Skeletal muscle satellite cell (primary cell): ENCODE measurements at regions not wholly inside any gene's neighbourhood (a gene's known extent, or its start where the extent isn't known, plus 50 kb on each side); places are given as distances from the start of the nearest gene placed in this dataset.
"Not testable (repeated sequence)": the region's sequence is repeated elsewhere in the genome, so short reads cannot be mapped to it uniquely, and the experiment has no call there.

Experiments used
- H3K27me3 ChIP-seq: 2 replicates; pipeline ENCODE4 v1.7.0; 2013; ENCODE audit warnings: low read length; ENCODE audit not compliant: control insufficient read depth, insufficient read depth
- H3K36me3 ChIP-seq: 2 replicates; pipeline ENCODE4 v1.7.0; 2013; ENCODE audit warnings: mild to moderate bottlenecking, control low read depth, low read length; ENCODE audit not compliant: insufficient read depth
- H3K4me1 ChIP-seq: 2 replicates; pipeline ENCODE4 v1.7.0; 2013; ENCODE audit warnings: low read length; ENCODE audit not compliant: control insufficient read depth, insufficient read depth
- H3K4me2 ChIP-seq: 2 replicates; pipeline ENCODE4 v1.7.0; 2013; ENCODE audit warnings: mild to moderate bottlenecking, low read length
- H3K4me3 ChIP-seq: 2 replicates; pipeline ENCODE4 v1.7.0; 2013; ENCODE audit warnings: low read length
- H3K9ac ChIP-seq: 2 replicates; pipeline ENCODE4 v1.7.0; 2013; ENCODE audit warnings: mild to moderate bottlenecking, low read depth, low read length, moderate library complexity
- H3K9me3 ChIP-seq: replicated peaks from 2 replicates; pipeline ENCODE4 v1.7.0; 2013; ENCODE audit warnings: mild to moderate bottlenecking, control low read depth, low read length

DNA sequence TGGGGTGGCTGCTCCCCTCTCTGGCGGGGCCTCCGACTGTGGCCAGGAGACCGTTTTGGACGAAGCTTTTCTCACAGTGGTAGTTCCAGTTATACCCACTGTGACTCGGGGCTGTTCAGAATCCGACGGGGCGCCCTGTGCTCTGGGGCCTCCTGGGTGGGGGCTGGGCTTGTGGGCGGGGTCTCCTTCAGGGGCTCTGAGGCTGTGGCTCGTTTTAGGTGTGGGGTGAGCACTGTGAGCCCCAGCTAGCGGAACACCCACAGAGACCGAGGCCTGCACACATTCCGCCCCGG lies 383.4 kb downstream of the TMEM121 start:
- H3K4me3 ChIP-seq, H3K9me3 ChIP-seq, H3K27me3 ChIP-seq: not testable (repeated sequence)

DNA sequence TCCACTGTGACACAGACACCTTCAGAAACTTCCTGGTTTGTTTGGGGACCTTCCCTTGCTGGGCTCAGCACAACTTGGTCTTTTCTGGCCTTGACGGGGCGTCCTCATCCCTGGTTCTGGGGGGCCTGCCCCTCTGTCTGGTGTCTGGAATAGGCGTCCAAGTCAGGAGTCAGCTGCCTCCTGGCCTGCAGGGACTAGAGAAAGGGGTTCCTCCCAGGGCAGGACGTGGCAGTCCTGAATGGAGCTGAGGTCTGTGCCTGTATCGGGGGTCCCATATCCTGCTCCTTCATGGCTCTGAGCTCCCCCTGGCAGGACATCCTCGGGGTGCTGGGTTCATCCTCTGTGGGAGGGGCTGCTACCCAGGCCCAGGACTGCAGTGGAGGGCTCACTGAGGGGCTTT lies 384.0 kb downstream of the TMEM121 start:
- no peaks in the 10 kb centered on the region for H3K36me3 ChIP-seq
- H3K9me3 ChIP-seq: peaks cover 9% of the 10 kb centered on the region
- no peak overlapping the region for H3K4me3 ChIP-seq
- H3K4me1 ChIP-seq: no peaks in the 10 kb centered on the region
- H3K9ac ChIP-seq: no peak overlapping the region
- H3K27me3 ChIP-seq: no peaks in the 10 kb centered on the region
- H3K4me2 ChIP-seq: no peak overlapping the region

More for the DNA sequence above, 383.4 kb downstream of the TMEM121 start:
- not testable (repeated sequence) for H3K4me2 ChIP-seq, H3K4me1 ChIP-seq, H3K36me3 ChIP-seq, H3K9ac ChIP-seq

DNA sequence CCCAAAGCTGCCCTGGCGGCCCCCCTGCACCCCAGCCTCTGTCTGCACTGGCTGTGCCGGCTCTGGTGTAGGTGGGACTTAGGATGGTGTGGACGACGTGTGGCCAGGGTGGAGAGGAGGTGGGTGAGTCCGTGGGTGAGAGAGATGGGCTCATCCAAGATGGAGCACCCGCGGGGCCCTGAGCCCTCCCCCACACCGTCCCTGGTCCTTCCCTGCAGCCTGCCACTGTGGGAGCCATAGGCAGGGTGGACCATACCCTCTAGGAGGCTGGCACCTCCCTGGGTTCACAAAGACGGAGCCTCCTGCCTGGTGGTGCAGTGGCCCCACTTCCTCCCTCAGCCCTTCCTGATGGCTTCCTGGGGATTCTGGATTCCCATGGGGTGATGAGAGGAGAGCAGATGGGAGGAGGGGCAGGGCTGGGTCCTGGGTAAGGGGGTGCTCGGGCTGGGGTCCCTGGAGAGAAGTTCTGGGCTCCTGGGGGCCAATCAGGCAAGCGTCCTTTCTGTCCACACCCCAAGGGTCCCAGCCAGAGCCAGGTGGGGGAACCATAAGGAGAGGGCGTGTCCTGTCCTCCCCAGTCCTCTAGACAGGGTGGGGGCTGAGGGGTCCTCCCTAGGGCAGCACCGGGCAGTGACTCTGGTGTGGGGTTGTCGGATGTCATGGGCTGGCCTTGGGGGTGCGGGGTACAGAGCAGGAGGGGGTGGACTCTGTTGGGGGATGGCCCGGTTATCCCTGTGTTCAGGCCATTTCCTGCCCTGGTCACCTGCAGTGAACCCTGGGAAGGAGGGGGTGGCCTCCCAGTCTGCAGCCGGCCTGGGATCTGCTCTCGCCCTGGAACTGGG lies 384.8 kb downstream of the TMEM121 start:
- peaks cover 9% of the 10 kb centered on the region for H3K9me3 ChIP-seq
- no peaks in the 10 kb centered on the region for H3K27me3 ChIP-seq
- H3K9ac ChIP-seq: no peak overlapping the region

DNA sequence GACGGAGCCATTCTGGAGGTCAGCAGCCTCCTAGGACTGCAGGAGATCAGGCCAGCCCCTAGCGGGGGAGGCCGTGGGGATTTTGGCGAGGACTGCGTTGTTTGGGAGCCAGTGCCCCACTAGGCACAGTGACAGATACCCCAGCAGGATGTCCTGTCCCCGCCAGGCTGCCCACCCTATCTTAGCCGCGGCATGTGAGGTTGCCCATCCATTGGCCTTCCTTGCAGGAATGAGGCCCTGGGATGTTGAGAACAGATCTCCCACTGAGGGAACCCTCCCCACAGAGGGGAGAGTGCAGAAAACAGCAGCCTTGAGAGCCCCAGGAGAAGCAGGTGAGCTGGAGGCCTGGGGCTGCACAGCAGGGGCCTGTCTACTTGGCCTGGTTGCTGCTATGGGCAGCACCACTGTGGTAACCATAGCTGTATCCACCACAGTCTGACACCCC lies 385.5 kb downstream of the TMEM121 start:
- H3K4me1 ChIP-seq, H3K9me3 ChIP-seq, H3K4me2 ChIP-seq, H3K4me3 ChIP-seq, H3K36me3 ChIP-seq, H3K9ac ChIP-seq, H3K27me3 ChIP-seq: not testable (repeated sequence)

More for the DNA sequence above, 384.8 kb downstream of the TMEM121 start:
- no peak overlapping the region for H3K4me3 ChIP-seq
- H3K36me3 ChIP-seq: no peaks in the 10 kb centered on the region
- H3K4me2 ChIP-seq: no peak overlapping the region
- H3K4me1 ChIP-seq: no peaks in the 10 kb centered on the region

DNA sequence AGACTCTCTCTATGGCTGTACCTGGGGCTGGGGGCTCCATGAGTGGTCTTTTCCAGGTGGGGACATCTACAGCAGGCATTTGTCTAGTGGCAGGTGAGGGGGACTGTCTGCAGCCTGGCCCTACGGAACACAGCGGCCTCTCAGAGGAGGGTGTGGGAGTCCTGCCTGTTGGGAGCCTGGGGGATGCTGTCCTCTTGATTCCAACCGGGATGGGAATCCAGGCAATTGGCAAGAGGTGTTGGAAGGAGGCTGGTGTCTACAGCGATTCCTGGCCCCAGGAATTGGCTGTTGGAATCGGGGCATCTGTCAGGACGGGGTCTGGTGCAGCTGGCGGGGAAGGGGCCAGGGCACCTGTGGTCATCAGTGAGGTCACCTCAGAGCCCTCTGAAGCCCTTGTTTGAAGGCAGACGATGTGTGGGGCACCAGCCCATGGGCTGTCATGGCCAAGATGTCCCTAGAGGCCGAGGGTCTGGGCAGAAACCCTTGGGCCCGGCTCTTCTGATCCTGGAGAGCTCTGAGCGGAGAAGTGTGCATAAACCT lies 386.3 kb downstream of the TMEM121 start:
- Histone ChIP-seq H3K36me3 (no peaks in the 10 kb centered on the region), H3K9me3 (peaks cover 5% of the 10 kb centered on the region), H3K27me3 (no peaks in the 10 kb centered on the region), H3K4me2 (no peak overlapping the region), H3K9ac (no peak overlapping the region), H3K4me1 (no peaks in the 10 kb centered on the region), H3K4me3 (no peak overlapping the region)

DNA sequence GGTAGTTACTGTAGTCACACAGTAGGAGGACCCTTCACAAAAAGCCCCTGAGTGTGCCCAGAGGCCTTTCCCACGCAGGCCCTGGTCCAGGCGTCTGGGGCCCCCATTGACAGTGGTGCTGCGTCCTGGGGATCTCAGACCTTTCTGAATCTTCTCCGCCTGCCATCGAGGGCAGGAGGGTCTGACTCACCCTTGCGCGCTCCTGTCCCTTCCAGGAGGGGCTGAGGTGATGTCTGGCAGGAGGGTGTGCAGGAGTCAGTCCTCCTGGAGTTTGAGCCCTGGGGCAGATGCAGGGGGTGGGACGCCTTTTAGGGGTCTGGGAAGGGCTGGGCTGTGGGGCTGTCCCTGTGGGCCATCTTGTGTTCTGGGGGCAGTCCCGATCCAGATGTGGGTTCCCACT lies 386.8 kb downstream of the TMEM121 start:
- peaks cover 7% of the 10 kb centered on the region for H3K9me3 ChIP-seq
- no peaks in the 10 kb centered on the region for H3K4me1 ChIP-seq
- H3K4me2 ChIP-seq: no peak overlapping the region
- H3K9ac ChIP-seq: no peak overlapping the region
- no peaks in the 10 kb centered on the region for H3K36me3 ChIP-seq
- H3K4me3 ChIP-seq: no peak overlapping the region
- no peaks in the 10 kb centered on the region for H3K27me3 ChIP-seq

DNA sequence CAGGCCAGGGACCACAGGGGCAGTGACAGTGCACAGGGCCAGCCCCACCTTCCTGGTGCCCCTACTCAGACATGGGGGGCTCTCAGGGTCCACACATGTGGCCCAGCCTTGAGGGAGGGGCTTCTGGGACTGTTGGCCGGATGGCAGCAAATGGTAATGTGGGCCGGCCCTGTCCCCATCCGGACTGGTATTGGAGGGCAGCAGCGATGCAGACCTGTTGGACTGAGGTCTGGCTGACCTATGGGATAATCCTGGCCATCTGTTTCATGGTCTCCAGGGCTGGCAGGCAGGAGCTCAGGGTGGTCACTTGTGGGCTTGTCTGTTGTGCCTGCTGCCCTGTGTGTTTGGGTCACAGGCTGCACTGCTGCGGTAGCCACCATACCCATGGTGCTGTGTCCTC lies 387.5 kb downstream of the TMEM121 start:
- no peak overlapping the region for H3K4me3 ChIP-seq
- H3K9me3 ChIP-seq: peaks cover 7% of the 10 kb centered on the region
- H3K36me3 ChIP-seq: no peaks in the 10 kb centered on the region
- H3K4me2 ChIP-seq: no peak overlapping the region
- H3K27me3 ChIP-seq: no peaks in the 10 kb centered on the region
- H3K4me1 ChIP-seq: no peaks in the 10 kb centered on the region
- H3K9ac ChIP-seq: no peak overlapping the region

DNA sequence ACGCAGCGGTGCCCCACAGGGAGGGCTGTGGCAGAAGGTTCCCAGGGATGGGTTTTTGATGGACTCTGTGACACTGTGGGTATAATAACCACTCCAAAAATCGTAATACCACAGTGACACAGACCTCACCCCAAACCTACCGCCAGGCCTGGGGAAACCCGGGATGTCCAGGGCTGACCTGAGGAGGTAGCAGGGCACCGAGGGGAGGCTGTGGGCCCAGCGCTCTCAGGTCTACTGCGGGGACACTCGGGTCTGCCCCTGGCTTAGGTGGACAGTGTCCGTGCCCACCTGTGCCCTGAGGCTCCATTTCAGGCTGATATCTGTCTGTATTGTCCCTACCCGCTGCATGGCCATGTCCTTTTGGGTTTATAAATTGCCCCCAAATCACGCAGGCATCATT lies 387.9 kb downstream of the TMEM121 start:
- H3K9ac ChIP-seq, H3K9me3 ChIP-seq, H3K27me3 ChIP-seq, H3K36me3 ChIP-seq, H3K4me3 ChIP-seq, H3K4me2 ChIP-seq, H3K4me1 ChIP-seq: not testable (repeated sequence)

DNA sequence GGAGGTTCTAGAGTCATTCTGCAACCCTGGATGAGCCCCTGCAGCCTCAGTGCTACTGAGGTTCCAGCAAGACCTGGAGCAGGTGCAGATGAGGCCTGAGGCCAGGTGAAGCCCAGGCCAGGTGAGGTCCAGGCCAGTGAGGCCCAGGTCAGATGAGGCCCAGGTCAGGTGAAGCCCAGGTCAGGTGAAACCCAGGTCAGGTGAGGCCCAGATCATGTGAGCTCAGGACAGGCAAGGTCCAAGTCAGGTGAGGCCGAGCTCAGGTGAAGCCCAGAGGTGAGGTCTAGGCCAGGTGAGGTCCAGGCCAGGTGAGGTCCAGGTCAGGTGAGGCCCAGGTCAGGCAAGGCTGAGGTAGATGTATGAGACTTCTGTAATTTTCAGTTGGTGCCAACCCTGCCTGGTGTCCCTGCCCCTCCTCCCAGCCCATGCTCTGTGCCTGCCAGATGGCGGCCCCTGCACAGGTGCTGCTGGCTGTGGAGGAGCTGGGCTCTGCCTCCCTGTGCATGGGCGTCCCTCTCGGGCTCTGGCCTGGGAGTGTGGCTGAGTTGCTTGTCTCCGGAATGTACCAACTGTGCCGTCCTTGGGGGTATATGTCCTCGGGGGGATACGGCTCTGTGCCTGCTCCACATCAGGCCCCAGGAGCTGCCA lies 388.5 kb downstream of the TMEM121 start:
- Histone ChIP-seq H3K4me1 (no peaks in the 10 kb centered on the region), H3K27me3 (no peaks in the 10 kb centered on the region), H3K9ac (no peak overlapping the region), H3K36me3 (no peaks in the 10 kb centered on the region), H3K4me2 (no peak overlapping the region), H3K9me3 (peaks cover 7% of the 10 kb centered on the region), H3K4me3 (no peak overlapping the region)

DNA sequence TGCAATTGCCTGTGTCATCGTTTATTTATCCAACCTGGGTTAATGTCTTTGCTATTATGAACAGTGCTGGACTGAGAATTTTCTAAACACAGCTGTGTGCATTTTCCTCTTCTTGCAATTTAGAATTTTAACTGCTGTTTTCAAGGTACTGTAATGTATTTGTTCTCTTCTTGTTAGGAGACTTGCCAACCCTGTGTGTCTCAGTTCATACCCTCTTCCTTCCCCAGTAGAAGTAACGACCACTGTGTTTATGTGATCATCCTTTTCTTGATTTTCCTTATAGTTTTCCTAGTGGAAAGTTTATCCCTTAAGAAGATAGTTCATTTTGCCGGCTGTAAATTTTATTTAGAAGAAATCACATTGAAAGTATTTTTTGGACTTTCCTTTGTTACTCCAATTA lies 389.2 kb downstream of the TMEM121 start:
- not testable (repeated sequence) for H3K9ac ChIP-seq, H3K27me3 ChIP-seq, H3K4me2 ChIP-seq, H3K4me1 ChIP-seq, H3K4me3 ChIP-seq, H3K9me3 ChIP-seq, H3K36me3 ChIP-seq

DNA sequence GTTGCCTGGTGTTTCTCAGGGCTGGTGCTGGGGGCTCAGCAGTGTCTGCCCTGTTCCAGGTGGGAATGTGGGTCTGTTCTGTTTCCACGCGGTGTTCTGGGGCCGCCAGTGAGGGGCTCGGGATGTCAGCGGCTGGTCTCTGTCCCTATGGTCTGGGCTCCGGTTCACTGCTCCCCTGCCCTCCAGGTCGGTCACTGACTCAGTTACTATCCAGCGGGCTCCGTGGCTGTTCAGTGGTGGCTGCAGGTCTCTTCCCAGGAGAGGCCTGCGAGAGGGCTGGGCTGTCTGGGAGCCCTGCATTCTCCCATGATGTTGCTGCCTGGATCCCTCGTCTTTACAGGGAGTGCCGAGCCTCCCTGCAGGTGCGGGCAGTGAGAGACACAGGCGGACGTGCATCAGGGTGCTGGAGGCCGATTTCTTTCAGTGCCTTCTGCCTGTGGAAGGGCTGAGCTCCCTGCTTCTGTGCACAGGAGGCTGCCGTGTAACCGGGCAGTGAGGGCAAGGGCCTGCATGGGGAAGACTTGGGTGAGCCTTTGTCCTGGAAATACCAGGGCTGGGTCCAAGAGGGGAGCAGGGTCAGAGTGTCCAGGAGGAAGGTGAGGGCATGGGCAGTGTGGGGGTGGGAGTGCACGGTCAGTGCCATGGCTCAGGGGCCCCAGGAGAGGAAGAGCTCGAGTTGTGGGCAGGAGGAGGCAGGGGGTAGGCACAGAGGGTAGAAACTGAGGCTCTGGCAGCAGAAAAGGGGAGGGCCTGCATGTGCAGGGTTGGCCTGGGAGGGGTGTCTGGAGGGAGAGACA lies 391.0 kb downstream of the TMEM121 start:
- not testable (repeated sequence) for H3K27me3 ChIP-seq, H3K4me1 ChIP-seq, H3K4me2 ChIP-seq, H3K36me3 ChIP-seq, H3K9me3 ChIP-seq, H3K4me3 ChIP-seq, H3K9ac ChIP-seq
